PFSK-1 (cell line): ENCODE measurements at regions not wholly inside any gene's neighbourhood (a gene's known extent, or its start where the extent isn't known, plus 50 kb on each side); places are given as distances from the start of the nearest gene placed in this dataset.

Experiments used
- POLR2AphosphoS5 ChIP-seq: IDR thresholded peaks from 2 replicates; pipeline ENCODE4 v1.6.1; 2012; ENCODE audit warnings: low read depth, mild to moderate bottlenecking, control low read depth, low read length, moderate library complexity
- SIN3A ChIP-seq: IDR thresholded peaks from 2 replicates; pipeline ENCODE4 v1.6.1; 2012; ENCODE audit warnings: mild to moderate bottlenecking, low read length, moderate library complexity, borderline replicate concordance; ENCODE audit not compliant: insufficient read depth

- TF ChIP-seq SIN3A: no peak
- no peak for TF ChIP-seq POLR2AphosphoS5
These were observed 100.0 kb upstream of the CXCL14 start for GRCh38 chr5:135678640-135679268.
